ENCODE measurements at regions not wholly inside any gene's neighbourhood (a gene's known extent, or its start where the extent isn't known, plus 50 kb on each side); places are given as distances from the start of the nearest gene placed in this dataset.

DNA sequence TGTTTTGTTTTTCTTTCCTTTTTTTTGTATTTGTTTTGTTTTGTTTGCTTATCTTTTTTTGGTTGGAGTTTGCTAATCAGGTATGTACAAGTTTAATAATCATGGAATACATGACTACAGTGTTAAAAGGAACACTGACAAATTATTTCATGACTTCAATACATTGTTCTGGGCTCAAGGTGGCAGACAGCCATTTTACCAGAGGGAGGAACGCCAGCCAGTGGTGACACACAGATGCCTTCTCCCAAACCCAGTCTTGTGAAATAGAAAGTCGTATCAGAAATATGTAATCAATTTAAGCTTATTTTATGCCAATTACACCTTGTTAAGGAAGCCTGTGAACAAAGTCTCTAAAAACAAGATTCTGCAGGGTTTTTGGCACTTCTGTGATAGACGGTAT, 264.0 kb upstream of the EPHA4 start:
- no peaks in the 10 kb centered on the region for H4K20me1 ChIP-seq (replicated peaks; ENCODE audit: insufficient read depth)
- no peaks in the 10 kb centered on the region; the same call in 1 of the 2 replicates for H3K4me1 ChIP-seq (ENCODE audit: insufficient read depth)
- no peak overlapping the region for H3K27ac ChIP-seq (ENCODE audit: low read depth)
- no peak overlapping the region for H3K4me2 ChIP-seq
- no peak for DNase-seq (ENCODE audit: low spot score)
- no peaks in the 10 kb centered on the region for H3F3A ChIP-seq (replicated peaks; ENCODE audit: low read depth)
- no peaks in the 10 kb centered on the region for H3K79me2 ChIP-seq (replicated peaks; ENCODE audit: insufficient read depth)
- no peak overlapping the region for H3K4me3 ChIP-seq
- Mint-ChIP-seq H3K27me3 (ENCODE audit: insufficient read depth, low read depth, poor library complexity) (no peaks in the 10 kb centered on the region), H3K4me1 (peaks cover 5% of the 10 kb centered on the region; the same call in 2 of the 3 replicates), H3K27ac (no peak overlapping the region), H3K4me3 (no peak overlapping the region), H3K9me3 (no peaks in the 10 kb centered on the region), H3K36me3 (ENCODE audit: low read depth) (no peaks in the 10 kb centered on the region)
- H3K27me3 ChIP-seq (ENCODE audit: insufficient read depth) = no peaks in the 10 kb centered on the region
- no peak for ATAC-seq
- H2AFZ ChIP-seq = no peak overlapping the region
- no peaks in the 10 kb centered on the region for H3K36me3 ChIP-seq (ENCODE audit: insufficient read depth)
- TF ChIP-seq ZNF114 (CRISPR knock-in tag; IDR thresholded peaks at IDR 0.05) = no peak
- TF ChIP-seq CREB1 (CRISPR knock-in tag; IDR thresholded peaks at IDR 0.05; ENCODE audit: low read depth) = no peak
- H3K9me2 ChIP-seq (ENCODE audit: insufficient read depth) = 0 out of 2 replicates have a peak, but pooled peaks cover 6% of the 10 kb centered on the region

DNA sequence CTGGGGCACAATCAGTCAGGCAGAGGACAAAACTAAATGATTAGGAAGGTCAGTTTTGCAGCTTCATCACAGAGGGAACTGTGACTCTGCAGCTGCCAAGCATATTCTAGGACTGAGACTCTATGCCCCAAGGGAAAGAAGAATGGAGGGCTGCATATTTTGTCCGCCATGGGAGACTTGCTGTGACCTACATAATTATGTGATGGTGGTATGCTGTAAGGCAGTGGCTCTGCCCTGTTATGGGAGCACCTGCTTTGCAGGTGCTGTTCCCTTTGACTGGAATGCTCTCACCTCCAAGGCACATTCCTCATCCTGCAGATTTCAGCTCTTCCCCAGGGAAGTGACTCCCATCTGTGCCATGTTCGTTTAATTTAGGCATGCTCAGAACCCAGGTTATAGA, 261.9 kb upstream of the EPHA4 start:
- Mint-ChIP-seq H3K9me3 (no peaks in the 10 kb centered on the region), H3K27ac (no peak overlapping the region), H3K27me3 (ENCODE audit: insufficient read depth, low read depth, poor library complexity) (no peaks in the 10 kb centered on the region), H3K4me3 (no peak overlapping the region), H3K4me1 (peaks cover 5% of the 10 kb centered on the region; the same call in 2 of the 3 replicates), H3K36me3 (ENCODE audit: low read depth) (no peaks in the 10 kb centered on the region)
- no peaks in the 10 kb centered on the region for H3K79me2 ChIP-seq (replicated peaks; ENCODE audit: insufficient read depth)
- H3K27me3 ChIP-seq (ENCODE audit: insufficient read depth) = no peaks in the 10 kb centered on the region
- H3F3A ChIP-seq (replicated peaks; ENCODE audit: low read depth) = no peaks in the 10 kb centered on the region
- H3K9me2 ChIP-seq (ENCODE audit: insufficient read depth) = 0 out of 2 replicates have a peak, but pooled peaks cover 6% of the 10 kb centered on the region
- no peaks in the 10 kb centered on the region; the same call in 1 of the 2 replicates for H3K4me1 ChIP-seq (ENCODE audit: insufficient read depth)
- peak; percentile 28 for DNase-seq (ENCODE audit: low spot score)
- H3K27ac ChIP-seq (ENCODE audit: low read depth) = 0 out of 2 replicates have a peak overlapping the region, but pooled peaks have one; percentile 7
- H3K4me2 ChIP-seq = no peak overlapping the region
- no peak overlapping the region for H3K4me3 ChIP-seq
- no peak overlapping the region for H2AFZ ChIP-seq
- ATAC-seq = peak; percentile 54; the same call in 2 of the 3 replicates
- no peaks in the 10 kb centered on the region for H4K20me1 ChIP-seq (replicated peaks; ENCODE audit: insufficient read depth)
- H3K36me3 ChIP-seq (ENCODE audit: insufficient read depth) = no peaks in the 10 kb centered on the region
- TF ChIP-seq EZH2phosphoT487 (IDR thresholded peaks at IDR 0.05; ENCODE audit: unreplicated experiment) (no peak), STAT1 (IDR thresholded peaks at IDR 0.05; ENCODE audit: unreplicated experiment) (no peak), CREB1 (CRISPR knock-in tag; IDR thresholded peaks at IDR 0.05; ENCODE audit: low read depth) (no peak), JUNB (IDR thresholded peaks at IDR 0.05; ENCODE audit: unreplicated experiment) (no peak), NANOG (IDR thresholded peaks at IDR 0.05; ENCODE audit: borderline replicate concordance) (no peak), ZNF114 (CRISPR knock-in tag; IDR thresholded peaks at IDR 0.05) (no peak), EZH2 (IDR thresholded peaks at IDR 0.05; ENCODE audit: low read depth, unreplicated experiment) (no peak)
- TF ChIP-seq, protein P1, sequence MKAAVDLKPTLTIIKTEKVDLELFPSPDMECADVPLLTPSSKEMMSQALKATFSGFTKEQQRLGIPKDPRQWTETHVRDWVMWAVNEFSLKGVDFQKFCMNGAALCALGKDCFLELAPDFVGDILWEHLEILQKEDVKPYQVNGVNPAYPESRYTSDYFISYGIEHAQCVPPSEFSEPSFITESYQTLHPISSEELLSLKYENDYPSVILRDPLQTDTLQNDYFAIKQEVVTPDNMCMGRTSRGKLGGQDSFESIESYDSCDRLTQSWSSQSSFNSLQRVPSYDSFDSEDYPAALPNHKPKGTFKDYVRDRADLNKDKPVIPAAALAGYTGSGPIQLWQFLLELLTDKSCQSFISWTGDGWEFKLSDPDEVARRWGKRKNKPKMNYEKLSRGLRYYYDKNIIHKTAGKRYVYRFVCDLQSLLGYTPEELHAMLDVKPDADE (IDR thresholded peaks at IDR 0.05) = no peak
- TF ChIP-seq, protein P2, sequence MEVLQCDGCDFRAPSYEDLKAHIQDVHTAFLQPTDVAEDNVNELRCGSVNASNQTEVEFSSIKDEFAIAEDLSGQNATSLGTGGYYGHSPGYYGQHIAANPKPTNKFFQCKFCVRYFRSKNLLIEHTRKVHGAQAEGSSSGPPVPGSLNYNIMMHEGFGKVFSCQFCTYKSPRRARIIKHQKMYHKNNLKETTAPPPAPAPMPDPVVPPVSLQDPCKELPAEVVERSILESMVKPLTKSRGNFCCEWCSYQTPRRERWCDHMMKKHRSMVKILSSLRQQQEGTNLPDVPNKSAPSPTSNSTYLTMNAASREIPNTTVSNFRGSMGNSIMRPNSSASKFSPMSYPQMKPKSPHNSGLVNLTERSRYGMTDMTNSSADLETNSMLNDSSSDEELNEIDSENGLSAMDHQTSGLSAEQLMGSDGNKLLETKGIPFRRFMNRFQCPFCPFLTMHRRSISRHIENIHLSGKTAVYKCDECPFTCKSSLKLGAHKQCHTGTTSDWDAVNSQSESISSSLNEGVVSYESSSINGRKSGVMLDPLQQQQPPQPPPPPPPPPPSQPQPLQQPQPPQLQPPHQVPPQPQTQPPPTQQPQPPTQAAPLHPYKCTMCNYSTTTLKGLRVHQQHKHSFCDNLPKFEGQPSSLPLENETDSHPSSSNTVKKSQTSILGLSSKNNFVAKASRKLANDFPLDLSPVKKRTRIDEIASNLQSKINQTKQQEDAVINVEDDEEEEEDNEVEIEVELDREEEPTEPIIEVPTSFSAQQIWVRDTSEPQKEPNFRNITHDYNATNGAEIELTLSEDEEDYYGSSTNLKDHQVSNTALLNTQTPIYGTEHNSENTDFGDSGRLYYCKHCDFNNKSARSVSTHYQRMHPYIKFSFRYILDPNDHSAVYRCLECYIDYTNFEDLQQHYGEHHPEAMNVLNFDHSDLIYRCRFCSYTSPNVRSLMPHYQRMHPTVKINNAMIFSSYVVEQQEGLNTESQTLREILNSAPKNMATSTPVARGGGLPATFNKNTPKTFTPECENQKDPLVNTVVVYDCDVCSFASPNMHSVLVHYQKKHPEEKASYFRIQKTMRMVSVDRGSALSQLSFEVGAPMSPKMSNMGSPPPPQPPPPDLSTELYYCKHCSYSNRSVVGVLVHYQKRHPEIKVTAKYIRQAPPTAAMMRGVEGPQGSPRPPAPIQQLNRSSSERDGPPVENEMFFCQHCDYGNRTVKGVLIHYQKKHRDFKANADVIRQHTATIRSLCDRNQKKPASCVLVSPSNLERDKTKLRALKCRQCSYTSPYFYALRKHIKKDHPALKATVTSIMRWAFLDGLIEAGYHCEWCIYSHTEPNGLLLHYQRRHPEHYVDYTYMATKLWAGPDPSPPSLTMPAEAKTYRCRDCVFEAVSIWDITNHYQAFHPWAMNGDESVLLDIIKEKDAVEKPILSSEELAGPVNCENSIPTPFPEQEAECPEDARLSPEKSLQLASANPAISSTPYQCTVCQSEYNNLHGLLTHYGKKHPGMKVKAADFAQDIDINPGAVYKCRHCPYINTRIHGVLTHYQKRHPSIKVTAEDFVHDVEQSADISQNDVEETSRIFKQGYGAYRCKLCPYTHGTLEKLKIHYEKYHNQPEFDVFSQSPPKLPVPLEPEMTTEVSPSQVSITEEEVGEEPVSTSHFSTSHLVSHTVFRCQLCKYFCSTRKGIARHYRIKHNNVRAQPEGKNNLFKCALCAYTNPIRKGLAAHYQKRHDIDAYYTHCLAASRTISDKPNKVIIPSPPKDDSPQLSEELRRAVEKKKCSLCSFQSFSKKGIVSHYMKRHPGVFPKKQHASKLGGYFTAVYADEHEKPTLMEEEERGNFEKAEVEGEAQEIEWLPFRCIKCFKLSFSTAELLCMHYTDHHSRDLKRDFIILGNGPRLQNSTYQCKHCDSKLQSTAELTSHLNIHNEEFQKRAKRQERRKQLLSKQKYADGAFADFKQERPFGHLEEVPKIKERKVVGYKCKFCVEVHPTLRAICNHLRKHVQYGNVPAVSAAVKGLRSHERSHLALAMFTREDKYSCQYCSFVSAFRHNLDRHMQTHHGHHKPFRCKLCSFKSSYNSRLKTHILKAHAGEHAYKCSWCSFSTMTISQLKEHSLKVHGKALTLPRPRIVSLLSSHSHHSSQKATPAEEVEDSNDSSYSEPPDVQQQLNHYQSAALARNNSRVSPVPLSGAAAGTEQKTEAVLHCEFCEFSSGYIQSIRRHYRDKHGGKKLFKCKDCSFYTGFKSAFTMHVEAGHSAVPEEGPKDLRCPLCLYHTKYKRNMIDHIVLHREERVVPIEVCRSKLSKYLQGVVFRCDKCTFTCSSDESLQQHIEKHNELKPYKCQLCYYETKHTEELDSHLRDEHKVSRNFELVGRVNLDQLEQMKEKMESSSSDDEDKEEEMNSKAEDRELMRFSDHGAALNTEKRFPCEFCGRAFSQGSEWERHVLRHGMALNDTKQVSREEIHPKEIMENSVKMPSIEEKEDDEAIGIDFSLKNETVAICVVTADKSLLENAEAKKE (CRISPR knock-in tag; IDR thresholded peaks at IDR 0.05) = no peak
- TF ChIP-seq, protein P3, sequence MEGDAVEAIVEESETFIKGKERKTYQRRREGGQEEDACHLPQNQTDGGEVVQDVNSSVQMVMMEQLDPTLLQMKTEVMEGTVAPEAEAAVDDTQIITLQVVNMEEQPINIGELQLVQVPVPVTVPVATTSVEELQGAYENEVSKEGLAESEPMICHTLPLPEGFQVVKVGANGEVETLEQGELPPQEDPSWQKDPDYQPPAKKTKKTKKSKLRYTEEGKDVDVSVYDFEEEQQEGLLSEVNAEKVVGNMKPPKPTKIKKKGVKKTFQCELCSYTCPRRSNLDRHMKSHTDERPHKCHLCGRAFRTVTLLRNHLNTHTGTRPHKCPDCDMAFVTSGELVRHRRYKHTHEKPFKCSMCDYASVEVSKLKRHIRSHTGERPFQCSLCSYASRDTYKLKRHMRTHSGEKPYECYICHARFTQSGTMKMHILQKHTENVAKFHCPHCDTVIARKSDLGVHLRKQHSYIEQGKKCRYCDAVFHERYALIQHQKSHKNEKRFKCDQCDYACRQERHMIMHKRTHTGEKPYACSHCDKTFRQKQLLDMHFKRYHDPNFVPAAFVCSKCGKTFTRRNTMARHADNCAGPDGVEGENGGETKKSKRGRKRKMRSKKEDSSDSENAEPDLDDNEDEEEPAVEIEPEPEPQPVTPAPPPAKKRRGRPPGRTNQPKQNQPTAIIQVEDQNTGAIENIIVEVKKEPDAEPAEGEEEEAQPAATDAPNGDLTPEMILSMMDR (conservative IDR thresholded peaks at IDR 0.05; ENCODE audit: low read depth in 2 of 2) = no peak
